SK-N-SH (cell line): ENCODE measurements at regions not wholly inside any gene's neighbourhood (a gene's known extent, or its start where the extent isn't known, plus 50 kb on each side); places are given as distances from the start of the nearest gene placed in this dataset.

ENCODE experiments used
- CTCF ChIA-PET: fragments of 300-600, 350-600 bp; formaldehyde crosslinking; extraction: SDS; loops from one replicate; lab custom pipeline; 2021; lab: Yijun Ruan, JAX
- POLR2A ChIA-PET: fragments of 350-600 bp; sonication (Branson Sonifier 250); formaldehyde crosslinking; extraction: SDS; loops from one replicate; lab custom pipeline; 2020; ENCODE audit warnings: antibody characterized with exemption, inconsistent platforms; lab: Yijun Ruan, JAX
- DNase-seq: peaks from one replicate; pipeline ENCODE4 v3.0.0; 2012
- H2AFZ ChIP-seq: fragments of 200-600 bp; sonication (generic); 2 replicates; pipeline ENCODE4 v1.8.1; 2016; ENCODE audit warnings: antibody characterized with exemption, mild to moderate bottlenecking, low read depth
- H3F3A ChIP-seq: fragments of 200-600 bp; sonication (generic); replicated peaks from 2 replicates; pipeline ENCODE3; 2016; ENCODE audit warnings: antibody characterized with exemption, mild to moderate bottlenecking; ENCODE audit not compliant: insufficient read depth
- H3K27ac ChIP-seq, 2 experiments: fragments of 200-500 bp in 1 of 2; fragments of 200-600 bp in 1 of 2; sonication (Bioruptor generic) in 1 of 2; sonication (generic), shearing (Covaris generic) in 1 of 2; 2 replicates each; pipeline versions ENCODE4 v1.5.1 to v1.6.1; 2014 to 2016; ENCODE audit warnings: low read depth in 2 of 2, inconsistent platforms in 1 of 2, low read length in 1 of 2, mild to moderate bottlenecking in 1 of 2, mixed read lengths in 1 of 2
- H3K27me3 ChIP-seq: fragments of 200-600 bp; sonication (generic), shearing (Covaris generic); 2 replicates; pipeline ENCODE4 v1.6.1; 2016; ENCODE audit warnings: mixed run types; ENCODE audit not compliant: insufficient read depth
- H3K36me3 ChIP-seq, 2 experiments: fragments of 200-500 bp in 1 of 2; fragments of 200-600 bp in 1 of 2; sonication (Bioruptor generic) in 1 of 2; sonication (generic) in 1 of 2; replicated peaks in 1 of 2; 2 replicates each; pipeline versions ENCODE3 to v1.5.1; 2014 to 2016; ENCODE audit warnings: low read length in 1 of 2, mild to moderate bottlenecking in 1 of 2; ENCODE audit not compliant: insufficient read depth in 2 of 2, control insufficient read depth in 1 of 2
- H3K4me1 ChIP-seq, 2 experiments: fragments of 200-500 bp in 1 of 2; fragments of 200-600 bp in 1 of 2; sonication (Bioruptor generic) in 1 of 2; sonication (generic), shearing (Covaris generic) in 1 of 2; 2 replicates each; pipeline versions ENCODE4 v1.5.1 to v1.6.1; 2014 to 2016; ENCODE audit warnings: low read depth in 1 of 2, low read length in 1 of 2, mixed run types in 1 of 2; ENCODE audit not compliant: insufficient read depth in 2 of 2, control insufficient read depth in 1 of 2
- H3K4me2 ChIP-seq: fragments of 200-600 bp; sonication (generic), shearing (Covaris generic); 2 replicates; pipeline ENCODE4 v1.6.1; 2017; ENCODE audit warnings: mixed run types
- H3K4me3 ChIP-seq, 2 experiments: fragments of 200-500 bp in 1 of 2; fragments of 200-600 bp in 1 of 2; sonication (Bioruptor generic) in 1 of 2; sonication (generic), shearing (Covaris generic) in 1 of 2; 2 replicates each; pipeline versions ENCODE4 v1.5.1 to v1.8.1; 2014 to 2016; ENCODE audit warnings: low read depth in 2 of 2, inconsistent platforms in 1 of 2, low read length in 1 of 2, mild to moderate bottlenecking in 1 of 2, mixed read lengths in 1 of 2, moderate library complexity in 1 of 2
- H3K79me2 ChIP-seq: fragments of 200-600 bp; sonication (generic); 2 replicates; pipeline ENCODE4 v1.8.1; 2017; ENCODE audit warnings: mild to moderate bottlenecking; ENCODE audit not compliant: insufficient read depth
- H3K9ac ChIP-seq: fragments of 200-600 bp; sonication (generic); 2 replicates; pipeline ENCODE4 v1.6.1; 2017; ENCODE audit warnings: mixed run types
- H3K9me2 ChIP-seq: fragments of 200-600 bp; sonication (generic); 2 replicates; pipeline ENCODE4 v1.6.1; 2017; ENCODE audit warnings: mixed run types
- H3K9me3 ChIP-seq: fragments of 200-600 bp; sonication (generic); 2 replicates; pipeline ENCODE4 v1.6.1; 2017; ENCODE audit warnings: mixed run types, mild to moderate bottlenecking, moderate library complexity
- H4K20me1 ChIP-seq: fragments of 200-600 bp; sonication (generic); 2 replicates; pipeline ENCODE4 v1.6.1; 2017; ENCODE audit warnings: mild to moderate bottlenecking, mixed run types; ENCODE audit not compliant: insufficient read depth
- CHD2 ChIP-seq: fragments of 150-350 bp; IDR thresholded peaks from 2 replicates; pipeline ENCODE4 v1.6.1; 2018; ENCODE audit warnings: low read length; ENCODE audit not compliant: partially characterized antibody
- ELF1 ChIP-seq: IDR thresholded peaks from 2 replicates; pipeline ENCODE4 v1.4.0; 2012
- EP300 ChIP-seq, 2 experiments: IDR thresholded peaks; 2 replicates each; pipeline versions ENCODE4 v1.4.0 to v1.6.1; 2012; ENCODE audit warnings: borderline replicate concordance in 1 of 2, low read depth in 1 of 2, low read length in 1 of 2
- FOSL2 ChIP-seq: IDR thresholded peaks from 2 replicates; pipeline ENCODE4 v1.4.0; 2012; ENCODE audit warnings: low read depth, mild to moderate bottlenecking, moderate library complexity, borderline replicate concordance
- FOXM1 ChIP-seq: IDR thresholded peaks from 2 replicates; pipeline ENCODE4 v1.4.0; 2012; ENCODE audit warnings: low read depth, mild to moderate bottlenecking
- GABPA ChIP-seq: IDR thresholded peaks from 2 replicates; pipeline ENCODE4 v1.4.0; 2012; ENCODE audit warnings: low read depth, mild to moderate bottlenecking
- GATA2 ChIP-seq: sonication (generic); formaldehyde crosslinking; IDR thresholded peaks from 2 replicates; pipeline ENCODE4 v1.5.0; 2020; ENCODE audit warnings: mild to moderate bottlenecking, missing genetic modification reagents
- IRF3 ChIP-seq: fragments of 150-350 bp; IDR thresholded peaks from 2 replicates; pipeline ENCODE4 v1.6.1; 2016; ENCODE audit warnings: mild to moderate bottlenecking, low read depth, low read length
- MAX ChIP-seq: IDR thresholded peaks from 2 replicates; pipeline ENCODE4 v1.4.0; 2012; ENCODE audit warnings: low read depth
- POLR2AphosphoS5 ChIP-seq: IDR thresholded peaks from 2 replicates; pipeline ENCODE4 v1.6.1; 2012; ENCODE audit warnings: low read depth, low read length
- REST ChIP-seq: IDR thresholded peaks from 2 replicates; pipeline ENCODE4 v1.6.1; 2012; ENCODE audit warnings: mild to moderate bottlenecking, low read depth, low read length, moderate library complexity
- TAF1 ChIP-seq: IDR thresholded peaks from 2 replicates; pipeline ENCODE4 v1.6.1; 2012; ENCODE audit warnings: low read depth, mild to moderate bottlenecking, low read length, moderate library complexity, borderline replicate concordance
- TCF12 ChIP-seq: IDR thresholded peaks from 2 replicates; pipeline ENCODE4 v1.4.0; 2012
- TEAD4 ChIP-seq: IDR thresholded peaks from 2 replicates; pipeline ENCODE4 v1.4.0; 2012; ENCODE audit warnings: mild to moderate bottlenecking, borderline replicate concordance; ENCODE audit not compliant: insufficient read depth
- USF2 ChIP-seq: fragments of 150-350 bp; IDR thresholded peaks from 2 replicates; pipeline ENCODE4 v1.6.1; 2017; ENCODE audit warnings: antibody characterized with exemption, low read length, low read depth, borderline replicate concordance
- YY1 ChIP-seq: IDR thresholded peaks from 2 replicates; pipeline ENCODE4 v1.4.0; 2012; ENCODE audit warnings: low read depth, mild to moderate bottlenecking
- ZBTB33 ChIP-seq: IDR thresholded peaks from 2 replicates; pipeline ENCODE4 v1.4.0; 2012; ENCODE audit warnings: low read depth, borderline replicate concordance
- WGBS: methylation state at CpG from one replicate; pipeline ENCODE4 v1.1.6; 2017; ENCODE audit warnings: low lambda C conversion rate; 5-methylcytosine and 5-hydroxymethylcytosine counted together

GRCh38 chr2:4175343-4175742, 472.0 kb downstream of the DCDC2C start (continued):
- no peak for TF ChIP-seq TAF1

- no peak for DNase-seq
- no peak overlapping the region for H3K9ac ChIP-seq
- H3K27ac ChIP-seq, result no peak overlapping the region
- no peaks in the 10 kb centered on the region for H3K36me3 ChIP-seq
- H3K79me2 ChIP-seq, result no peaks in the 10 kb centered on the region
- 10% methylated on average over 2 of the region's 2 CpGs for WGBS
- no peak overlapping the region for H3K4me2 ChIP-seq
- peaks cover 4% of the 10 kb centered on the region; the same call in 1 of the 2 replicates for H3K9me3 ChIP-seq
- no peaks in the 10 kb centered on the region; the same call in 1 of the 2 replicates for H3K9me2 ChIP-seq
- TF ChIP-seq POLR2AphosphoS5 (no peak), TCF12 (no peak), MAX (no peak), IRF3 (no peak), ZBTB33 (no peak), FOXM1 (no peak), TEAD4 (no peak), ELF1 (no peak), GATA2 (CRISPR knock-in tag) (no peak), CHD2 (no peak), REST (no peak), FOSL2 (no peak), GABPA (no peak), USF2 (no peak), YY1 (no peak), EP300 (IDR thresholded peaks at IDR 0.05; ENCODE audit: borderline replicate concordance in 1 of 2, low read depth in 1 of 2, low read length in 1 of 2) (no peak)
- POLR2A ChIA-PET, result no interaction called here
- no peaks in the 10 kb centered on the region for H3K4me1 ChIP-seq
- H3K4me3 ChIP-seq, result no peak overlapping the region
- no peaks in the 10 kb centered on the region for H3F3A ChIP-seq
- CTCF ChIA-PET, result interaction anchor here (1.2 kb wide), 1 partner anchor 14 kb away, joined by 4 read pairs; no protein-coding TSS in a partner anchor
- H3K27me3 ChIP-seq, result no peaks in the 10 kb centered on the region
- H2AFZ ChIP-seq, result no peak overlapping the region
- H4K20me1 ChIP-seq, result no peaks in the 10 kb centered on the region
Observed at GRCh38 chr2:4180631-4181030, 477.3 kb downstream of the DCDC2C start.
